Effector CD8-positive, alpha-beta T cell (primary cell): ENCODE measurements at regions not wholly inside any gene's neighbourhood (a gene's known extent, or its start where the extent isn't known, plus 50 kb on each side); places are given as distances from the start of the nearest gene placed in this dataset.
A peak's percentile ranks its signal among the peaks of the same experiment; 100 is the strongest.

Experiments used
- DNase-seq: peaks from one replicate; lab custom pipeline; 2025; lab: John Stamatoyannopoulos, UW

- no peak for DNase-seq
Observed at GRCh38 chr10:43819464-43820230, 171.0 kb upstream of the ZNF32 start.

GRCh38 chr10:43818687-43819086 lies 170.0 kb upstream of the ZNF32 start:
- no peak for DNase-seq

- DNase-seq, result no peak
Observed at GRCh38 chr10:43817368-43817767, 168.7 kb upstream of the ZNF32 start.

GRCh38 chr10:43816351-43817321 lies 168.0 kb upstream of the ZNF32 start:
- DNase-seq, result peak; percentile 30

GRCh38 chr10:43815181-43815885 lies 166.7 kb upstream of the ZNF32 start:
- no peak for DNase-seq

GRCh38 chr10:43814663-43815062 lies 166.0 kb upstream of the ZNF32 start:
- no peak for DNase-seq

GRCh38 chr10:43811871-43812270 lies 163.2 kb upstream of the ZNF32 start:
- no peak for DNase-seq

- no peak for DNase-seq
Observed at GRCh38 chr10:43809211-43809930, 160.7 kb upstream of the ZNF32 start.

- no peak for DNase-seq
Observed at GRCh38 chr10:43808136-43808535, 159.5 kb upstream of the ZNF32 start.

GRCh38 chr10:43806831-43807640 lies 158.4 kb upstream of the ZNF32 start:
- DNase-seq, result no peak

- DNase-seq, result no peak
Observed at GRCh38 chr10:43803791-43804190, 155.1 kb upstream of the ZNF32 start.

- no peak for DNase-seq
Observed at GRCh38 chr10:43802988-43803696, 154.5 kb upstream of the ZNF32 start.

GRCh38 chr10:43801626-43802025 lies 152.9 kb upstream of the ZNF32 start:
- DNase-seq, result no peak

GRCh38 chr10:43801140-43801539 lies 152.5 kb upstream of the ZNF32 start:
- DNase-seq, result no peak

- DNase-seq, result no peak
Observed at GRCh38 chr10:43796781-43797180, 148.1 kb upstream of the ZNF32 start.

- no peak for DNase-seq
Observed at GRCh38 chr10:43795639-43796038, 147.0 kb upstream of the ZNF32 start.

GRCh38 chr10:43795093-43795492 lies 146.4 kb upstream of the ZNF32 start:
- no peak for DNase-seq

GRCh38 chr10:43794181-43794815 lies 145.6 kb upstream of the ZNF32 start:
- DNase-seq, result no peak

GRCh38 chr10:43793704-43794103 lies 145.0 kb upstream of the ZNF32 start:
- no peak for DNase-seq

- no peak for DNase-seq
Observed at GRCh38 chr10:43790147-43790546, 141.5 kb upstream of the ZNF32 start.
